PC-3 (cell line): ENCODE measurements at regions not wholly inside any gene's neighbourhood (a gene's known extent, or its start where the extent isn't known, plus 50 kb on each side); places are given as distances from the start of the nearest gene placed in this dataset.

Experiments
- ATAC-seq: fragments of 200-7000 bp; cut with Tn5 transposase; 2 replicates; pipeline ENCODE4 v1.9.1; 2020; ENCODE audit warnings: mild to moderate bottlenecking, moderate library complexity
- BruUV-seq: library from RNA; stranded (reverse); fragments of 400-500 nt; replicated peaks from 2 replicates; lab custom pipeline; 2021; lab: Mats Ljungman, UMichigan
- CTCF ChIA-PET: fragments of 300-600 bp; sonication (Branson Sonifier 250); formaldehyde crosslinking; loops from one replicate; lab custom pipeline; 2022; ENCODE audit warnings: antibody characterized with exemption; lab: Charles Lee
- POLR2A ChIA-PET: fragments of 300-600 bp; sonication (Branson Sonifier 250); formaldehyde crosslinking; loops from one replicate; lab custom pipeline; 2022; ENCODE audit warnings: antibody characterized with exemption; ENCODE audit not compliant: unreplicated experiment; lab: Charles Lee
- DNase-seq: peaks from one replicate; pipeline ENCODE4 v3.0.0-alpha.2; 2015
- H2AFZ ChIP-seq: fragments of 300-600 bp; sonication (generic); 2 replicates; pipeline ENCODE4 v1.6.0; 2016; ENCODE audit warnings: antibody characterized with exemption, low read length
- H3F3A ChIP-seq: fragments of 300-600 bp; sonication (generic); one replicate; pipeline ENCODE4 v1.6.0; 2017; ENCODE audit warnings: antibody characterized with exemption, low read length, control low read depth, mild to moderate bottlenecking; ENCODE audit not compliant: unreplicated experiment
- H3K27ac ChIP-seq: fragments of 300-600 bp; sonication (generic); 2 replicates; pipeline ENCODE4 v1.5.1; 2016; ENCODE audit warnings: mild to moderate bottlenecking, low read length
- H3K27me3 ChIP-seq: fragments of 300-600 bp; sonication (generic); 2 replicates; pipeline ENCODE4 v1.6.1; 2016; ENCODE audit warnings: low read length, mixed read lengths
- H3K36me3 ChIP-seq: fragments of 300-600 bp; sonication (generic); 2 replicates; pipeline ENCODE4 v1.6.1; 2016; ENCODE audit warnings: low read depth, mixed run types, low read length, mixed read lengths
- H3K4me1 ChIP-seq: fragments of 300-600 bp; sonication (generic); 2 replicates; pipeline ENCODE4 v1.5.1; 2016; ENCODE audit warnings: low read length; ENCODE audit not compliant: insufficient read depth
- H3K4me2 ChIP-seq: fragments of 300-600 bp; sonication (generic); 2 replicates; pipeline ENCODE4 v1.6.0; 2016; ENCODE audit warnings: low read length
- H3K4me3 ChIP-seq: fragments of 300-600 bp; sonication (generic); 2 replicates; pipeline ENCODE4 v1.5.1; 2016; ENCODE audit warnings: mild to moderate bottlenecking, low read length, mixed read lengths
- H3K79me2 ChIP-seq: fragments of 300-600 bp; sonication (generic); 2 replicates; pipeline ENCODE4 v1.6.1; 2017; ENCODE audit warnings: low read length, mixed read lengths
- H3K9ac ChIP-seq: fragments of 300-600 bp; sonication (generic); 2 replicates; pipeline ENCODE4 v1.6.0; 2016; ENCODE audit warnings: mild to moderate bottlenecking, low read length
- H3K9me2 ChIP-seq: fragments of 300-600 bp; sonication (generic); replicated peaks from 2 replicates; pipeline ENCODE4 v1.6.1; 2016; ENCODE audit warnings: mixed run types, low read length, mixed read lengths
- H3K9me3 ChIP-seq: fragments of 300-600 bp; sonication (generic); 2 replicates; pipeline ENCODE4 v1.6.1; 2016; ENCODE audit warnings: low read length, mixed read lengths
- H4K20me1 ChIP-seq: fragments of 300-600 bp; sonication (generic); 2 replicates; pipeline ENCODE4 v1.6.1; 2016; ENCODE audit warnings: low read length, mixed read lengths
- EZH2 ChIP-seq: fragments of 300-600 bp; sonication (generic); IDR thresholded peaks from one replicate; pipeline ENCODE4 v1.6.1; 2017; ENCODE audit warnings: antibody characterized with exemption, mild to moderate bottlenecking, low read length; ENCODE audit not compliant: unreplicated experiment
- EZH2phosphoT487 ChIP-seq: fragments of 300-600 bp; sonication (generic); IDR thresholded peaks from 2 replicates; pipeline ENCODE4 v1.6.1; 2018; ENCODE audit warnings: mild to moderate bottlenecking, antibody characterized with exemption, low read length, borderline replicate concordance
- intact Hi-C: fragments of 100-400 bp; cut with micrococcal nuclease; formaldehyde crosslinking; loops from 2 replicates; pipeline ENCODE4 v1.9.0; 2023
- TF ChIP-seq, protein P1 (sequence below): fragments of 300-600 bp; sonication (generic); conservative IDR thresholded peaks from 2 replicates; pipeline ENCODE4 v1.5.1; 2017; ENCODE audit warnings: antibody characterized with exemption, low read depth, mild to moderate bottlenecking, low read length

DNA sequence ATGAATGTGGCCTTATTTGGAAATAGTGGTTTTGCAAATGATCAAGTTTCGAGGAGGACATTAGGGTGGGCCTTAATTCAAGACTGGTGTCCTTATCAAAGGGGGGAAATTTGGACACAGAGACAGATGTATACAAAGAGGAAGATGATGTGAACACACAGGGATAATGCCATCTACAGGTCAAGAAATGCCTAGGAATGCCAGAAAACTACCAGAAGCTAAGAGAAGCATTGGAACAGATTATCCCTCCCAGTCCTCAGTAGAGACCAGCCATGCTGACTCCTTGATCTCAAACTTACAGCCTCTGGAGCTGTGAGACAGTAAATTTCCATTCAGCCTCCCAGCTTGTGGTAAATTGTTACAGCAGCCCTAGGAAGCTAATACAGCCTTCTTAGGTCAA, 151.4 kb downstream of the PTGER3 start:
- Histone ChIP-seq H4K20me1 (no peaks in the 10 kb centered on the region), H3K27ac (no peak overlapping the region), H3K9ac (no peak overlapping the region), H3F3A (no peaks in the 10 kb centered on the region), H3K4me1 (no peaks in the 10 kb centered on the region), H3K36me3 (no peaks in the 10 kb centered on the region), H2AFZ (no peak overlapping the region), H3K9me2 (no peaks in the 10 kb centered on the region), H3K9me3 (no peaks in the 10 kb centered on the region), H3K4me3 (no peak overlapping the region), H3K27me3 (peaks cover 15% of the 10 kb centered on the region; the same call in 1 of the 2 replicates), H3K4me2 (no peak overlapping the region), H3K79me2 (no peaks in the 10 kb centered on the region)
- ChIA-PET POLR2A (no interaction called here), CTCF (no interaction called here)
- intact Hi-C loops: no loop called here
- no TSS peak for BruUV-seq
- TF ChIP-seq, protein P1, sequence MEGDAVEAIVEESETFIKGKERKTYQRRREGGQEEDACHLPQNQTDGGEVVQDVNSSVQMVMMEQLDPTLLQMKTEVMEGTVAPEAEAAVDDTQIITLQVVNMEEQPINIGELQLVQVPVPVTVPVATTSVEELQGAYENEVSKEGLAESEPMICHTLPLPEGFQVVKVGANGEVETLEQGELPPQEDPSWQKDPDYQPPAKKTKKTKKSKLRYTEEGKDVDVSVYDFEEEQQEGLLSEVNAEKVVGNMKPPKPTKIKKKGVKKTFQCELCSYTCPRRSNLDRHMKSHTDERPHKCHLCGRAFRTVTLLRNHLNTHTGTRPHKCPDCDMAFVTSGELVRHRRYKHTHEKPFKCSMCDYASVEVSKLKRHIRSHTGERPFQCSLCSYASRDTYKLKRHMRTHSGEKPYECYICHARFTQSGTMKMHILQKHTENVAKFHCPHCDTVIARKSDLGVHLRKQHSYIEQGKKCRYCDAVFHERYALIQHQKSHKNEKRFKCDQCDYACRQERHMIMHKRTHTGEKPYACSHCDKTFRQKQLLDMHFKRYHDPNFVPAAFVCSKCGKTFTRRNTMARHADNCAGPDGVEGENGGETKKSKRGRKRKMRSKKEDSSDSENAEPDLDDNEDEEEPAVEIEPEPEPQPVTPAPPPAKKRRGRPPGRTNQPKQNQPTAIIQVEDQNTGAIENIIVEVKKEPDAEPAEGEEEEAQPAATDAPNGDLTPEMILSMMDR: peak; percentile 56
- TF ChIP-seq EZH2: no peak
- ATAC-seq: peak; percentile 48; the same call in 1 of the 2 replicates
- DNase-seq: peak; percentile 19

- H3K9ac ChIP-seq: no peak overlapping the region
- no peak overlapping the region for H3K27ac ChIP-seq
- TF ChIP-seq EZH2: no peak
- TF ChIP-seq, protein P1: no peak
- TF ChIP-seq EZH2phosphoT487: no peak
- BruUV-seq: no TSS peak
- intact Hi-C loops: no loop called here
- peaks cover 24% of the 10 kb centered on the region for H3K27me3 ChIP-seq
- H3K36me3 ChIP-seq: no peaks in the 10 kb centered on the region
- no peak overlapping the region for H2AFZ ChIP-seq
- H3K4me1 ChIP-seq: no peaks in the 10 kb centered on the region
- no peaks in the 10 kb centered on the region for H3K9me2 ChIP-seq
- no peaks in the 10 kb centered on the region for H3K79me2 ChIP-seq
- POLR2A ChIA-PET: no interaction called here
- no peaks in the 10 kb centered on the region for H4K20me1 ChIP-seq
- no peak for DNase-seq
- H3K4me2 ChIP-seq: no peak overlapping the region
- CTCF ChIA-PET: no interaction called here
- H3F3A ChIP-seq: no peaks in the 10 kb centered on the region
- ATAC-seq: no peak
- no peak overlapping the region for H3K4me3 ChIP-seq
- H3K9me3 ChIP-seq: no peaks in the 10 kb centered on the region
Measured at GRCh38 chr1:70897273-70897672, 150.3 kb downstream of the PTGER3 start.

- BruUV-seq: no TSS peak
- Histone ChIP-seq H3K9me3 (no peaks in the 10 kb centered on the region), H3K27ac (no peak overlapping the region), H4K20me1 (no peaks in the 10 kb centered on the region), H3K27me3 (peaks cover 22% of the 10 kb centered on the region), H3K4me2 (no peak overlapping the region), H3K4me1 (no peaks in the 10 kb centered on the region), H2AFZ (no peak overlapping the region), H3K4me3 (no peak overlapping the region), H3K36me3 (no peaks in the 10 kb centered on the region), H3K79me2 (no peaks in the 10 kb centered on the region), H3K9ac (no peak overlapping the region), H3F3A (no peaks in the 10 kb centered on the region), H3K9me2 (no peaks in the 10 kb centered on the region)
- no peak for ATAC-seq
- intact Hi-C loops: no loop called here
- CTCF ChIA-PET: no interaction called here
- no peak for DNase-seq
- POLR2A ChIA-PET: no interaction called here
- TF ChIP-seq EZH2 (no peak), EZH2phosphoT487 (no peak)
- TF ChIP-seq, protein P1: no peak
Measured at GRCh38 chr1:70899735-70900134, 147.9 kb downstream of the PTGER3 start.
